ENCODE measurements at regions not wholly inside any gene's neighbourhood (a gene's known extent, or its start where the extent isn't known, plus 50 kb on each side); places are given as distances from the start of the nearest gene placed in this dataset.

DNA sequence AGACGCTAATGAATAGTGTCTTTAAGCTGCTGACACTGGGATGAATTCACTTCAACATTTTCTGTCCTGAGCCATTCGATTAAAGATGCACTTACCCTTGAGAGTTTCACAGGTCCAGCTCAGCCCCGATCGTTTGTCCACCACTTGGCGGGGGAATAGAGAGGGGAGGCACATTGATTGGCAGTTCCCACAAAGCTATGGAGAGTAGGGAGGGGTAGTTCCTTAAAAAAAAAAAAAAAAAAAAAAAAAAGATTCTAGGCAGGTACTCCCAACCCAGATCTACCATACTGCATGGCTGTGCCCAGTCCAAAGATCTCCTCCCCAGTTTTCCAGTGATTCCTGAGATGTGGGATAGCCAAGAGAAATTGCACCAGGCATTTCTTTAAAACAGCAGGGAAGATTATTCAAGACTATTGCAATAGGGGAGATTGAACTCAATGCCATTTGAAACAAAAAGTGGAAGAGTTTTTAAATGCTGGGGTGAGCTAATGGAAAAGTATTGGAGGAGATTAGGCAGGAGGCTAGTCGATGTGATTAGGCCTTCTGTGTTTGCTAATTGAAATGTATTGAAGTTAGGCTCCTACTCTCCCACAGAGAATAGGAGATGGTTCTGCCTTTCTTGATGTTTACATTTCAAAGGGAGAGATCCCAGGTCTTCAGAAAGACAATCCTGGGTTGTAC is 2217.4 kb upstream of the WWC1 start (continued):
- TF ChIP-seq RUNX3 (IDR thresholded peaks at IDR 0.05; ENCODE audit: low read length) = no peak

GRCh38 chr5:166074582-166075481 is 2216.6 kb upstream of the WWC1 start:
- Histone ChIP-seq H3K9ac (ENCODE audit: control insufficient read depth, insufficient read depth, low read length) (no peak overlapping the region), H3K27ac (ENCODE audit: control insufficient read depth, insufficient read depth) (no peak overlapping the region), H3K4me3 (no peak overlapping the region), H3K79me2 (ENCODE audit: control insufficient read depth, insufficient read depth, low read length) (no peaks in the 10 kb centered on the region), H3K36me3 (ENCODE audit: control insufficient read depth in 2 of 2, insufficient read depth in 2 of 2, low read length in 1 of 2) (no peaks in the 10 kb centered on the region), H2AFZ (ENCODE audit: control insufficient read depth, low read depth, low read length) (no peak overlapping the region), H3K27me3 (replicated peaks in 1 of 2; ENCODE audit: control insufficient read depth in 2 of 2, insufficient read depth in 2 of 2, low read length in 1 of 2) (no peaks in the 10 kb centered on the region), H3K4me2 (ENCODE audit: control insufficient read depth, insufficient read depth) (no peak overlapping the region), H3K4me1 (ENCODE audit: control insufficient read depth, insufficient read depth, low read length) (no peaks in the 10 kb centered on the region), H3K9me3 (replicated peaks; ENCODE audit: control insufficient read depth, insufficient read depth, low read length) (no peaks in the 10 kb centered on the region), H4K20me1 (ENCODE audit: control insufficient read depth, insufficient read depth) (no peaks in the 10 kb centered on the region)
- no peak for FAIRE-seq
- ChIA-PET SMC1A (ENCODE audit: uncharacterized antibody, unreplicated experiment) (interaction anchor here (0.9 kb wide), 1 partner anchor 12 kb away, joined by 3 read pairs; no protein-coding TSS in a partner anchor), POLR2A (no interaction called here), CTCF (no interaction called here), RAD21 (ENCODE audit: unreplicated experiment) (no interaction called here)
- intact Hi-C loops (cut with micrococcal nuclease; ENCODE audit: unreplicated experiment) = no loop called here
- 21% methylated on average over 5 of the region's 5 CpGs for WGBS (ENCODE audit: insufficient coverage, insufficient replicate concordance, low lambda C conversion rate, missing lambda C conversion rate)
- no peak for DNase-seq (ENCODE audit: low read depth, low spot score)
- in situ Hi-C loops (cut with MboI) = no loop called here
- no peak for ATAC-seq
- TF ChIP-seq SREBF1 (IDR thresholded peaks at IDR 0.05; ENCODE audit: low read length) (no peak), ZNF687 (IDR thresholded peaks at IDR 0.05) (no peak), POU2F2 (IDR thresholded peaks at IDR 0.05; ENCODE audit: borderline replicate concordance, low read depth, low read length) (no peak), TCF7 (IDR thresholded peaks at IDR 0.05; ENCODE audit: borderline replicate concordance) (no peak), CREM (IDR thresholded peaks at IDR 0.05; ENCODE audit: low read depth) (no peak), SPI1 (IDR thresholded peaks at IDR 0.05; ENCODE audit: borderline replicate concordance, insufficient read depth, low read depth, low read length) (no peak)
- no TSS peak for BruUV-seq (replicated peaks)

All from GM12878 (cell line).